Cardiac muscle cell (in vitro differentiated cells and primary cell): ENCODE measurements at regions not wholly inside any gene's neighbourhood (a gene's known extent, or its start where the extent isn't known, plus 50 kb on each side); places are given as distances from the start of the nearest gene placed in this dataset.
"Not testable (repeated sequence)": the region's sequence is repeated elsewhere in the genome, so short reads cannot be mapped to it uniquely, and the experiment has no call there.

Experiments
- DNase-seq, 2 donors: peaks; one replicate each; pipeline versions ENCODE4 v3.0.0 to v3.0.0-alpha.2; 2010 to 2017; ENCODE audit warnings: low read depth in 1 of 2, low spot score in 1 of 2
- H3K27ac ChIP-seq: fragments of 200-600 bp; sonication (generic); 2 replicates; pipeline ENCODE4 v1.5.1; 2016
- H3K27me3 ChIP-seq: fragments of 200-600 bp; sonication (generic); 2 replicates; pipeline ENCODE4 v1.6.0; 2016; ENCODE audit warnings: control low read depth
- H3K36me3 ChIP-seq: fragments of 200-600 bp; sonication (generic); 2 replicates; pipeline ENCODE4 v1.5.1; 2016; ENCODE audit warnings: control low read depth
- H3K4me1 ChIP-seq: fragments of 200-600 bp; sonication (generic); 2 replicates; pipeline ENCODE4 v1.8.1; 2017; ENCODE audit warnings: low read depth, mild to moderate bottlenecking, mixed run types
- H3K4me3 ChIP-seq: fragments of 200-600 bp; sonication (generic); 2 replicates; pipeline ENCODE4 v1.5.1; 2016; ENCODE audit warnings: mild to moderate bottlenecking
- H3K9me3 ChIP-seq: fragments of 200-600 bp; sonication (generic); 2 replicates; pipeline ENCODE4 v1.5.1; 2017; ENCODE audit warnings: low read depth, mild to moderate bottlenecking, control low read depth
- CTCF ChIP-seq: IDR thresholded peaks from 2 replicates; pipeline ENCODE4 v1.5.1; 2012; ENCODE audit warnings: low read depth, mild to moderate bottlenecking, low read length

GRCh38 chr6:28615616-28615954 is 89.9 kb downstream of the GPX5 start:
- no peak for DNase-seq
- no peak overlapping the region for H3K27ac ChIP-seq
- H3K27me3 ChIP-seq, result no peaks in the 10 kb centered on the region
- no peaks in the 10 kb centered on the region for H3K36me3 ChIP-seq
- no peaks in the 10 kb centered on the region for H3K9me3 ChIP-seq
- H3K4me3 ChIP-seq, result no peak overlapping the region
- TF ChIP-seq CTCF, result no peak
- H3K4me1 ChIP-seq, result peaks cover 7% of the 10 kb centered on the region

GRCh38 chr6:28615955-28616747 is 90.5 kb downstream of the GPX5 start:
- no peaks in the 10 kb centered on the region for H3K36me3 ChIP-seq
- peaks cover 12% of the 10 kb centered on the region for H3K4me1 ChIP-seq
- H3K4me3 ChIP-seq, result no peak overlapping the region
- no peaks in the 10 kb centered on the region for H3K9me3 ChIP-seq
- TF ChIP-seq CTCF, result no peak
- no peak overlapping the region for H3K27ac ChIP-seq
- no peak for DNase-seq
- no peaks in the 10 kb centered on the region for H3K27me3 ChIP-seq

GRCh38 chr6:28618898-28619555 is 93.3 kb downstream of the GPX5 start:
- H3K27me3 ChIP-seq, result no peaks in the 10 kb centered on the region
- H3K4me3 ChIP-seq, result no peak overlapping the region
- H3K36me3 ChIP-seq, result no peaks in the 10 kb centered on the region
- peak in 1 of 2 donors; percentile 51 for DNase-seq
- peaks cover 12% of the 10 kb centered on the region for H3K4me1 ChIP-seq
- no peak for TF ChIP-seq CTCF
- H3K9me3 ChIP-seq, result no peaks in the 10 kb centered on the region
- no peak overlapping the region for H3K27ac ChIP-seq

- not testable (repeated sequence) for H3K27ac ChIP-seq
These were observed 95.6 kb downstream of the GPX5 start for GRCh38 chr6:28621268-28621667.

GRCh38 chr6:28623242-28623641 is 97.6 kb downstream of the GPX5 start:
- H3K9me3 ChIP-seq, H3K36me3 ChIP-seq, H3K4me3 ChIP-seq, DNase-seq, H3K27ac ChIP-seq, H3K27me3 ChIP-seq: not testable (repeated sequence)
- peaks cover 12% of the 10 kb centered on the region for H3K4me1 ChIP-seq

More at GRCh38 chr6:28621268-28621667, 95.6 kb downstream of the GPX5 start:
- H3K27me3 ChIP-seq, DNase-seq, H3K9me3 ChIP-seq, H3K36me3 ChIP-seq: not testable (repeated sequence)
- Histone ChIP-seq H3K4me1 (peaks cover 12% of the 10 kb centered on the region), H3K4me3 (peak overlapping the region; percentile 16)

GRCh38 chr6:28626386-28626785 is 100.7 kb downstream of the GPX5 start:
- H3K27ac ChIP-seq, H3K27me3 ChIP-seq, H3K4me1 ChIP-seq, H3K36me3 ChIP-seq, H3K4me3 ChIP-seq, DNase-seq, H3K9me3 ChIP-seq: not testable (repeated sequence)

GRCh38 chr6:28632326-28632851 is 106.7 kb downstream of the GPX5 start:
- no peak for TF ChIP-seq CTCF
- H3K4me1 ChIP-seq, result peaks cover 16% of the 10 kb centered on the region
- DNase-seq, result no peak
- H3K4me3 ChIP-seq, result no peak overlapping the region
- H3K36me3 ChIP-seq, result no peaks in the 10 kb centered on the region
- H3K27ac ChIP-seq, result no peak overlapping the region
- H3K27me3 ChIP-seq, result peaks cover 6% of the 10 kb centered on the region
- H3K9me3 ChIP-seq, result no peaks in the 10 kb centered on the region
